ENCODE measurements at regions not wholly inside any gene's neighbourhood (a gene's known extent, or its start where the extent isn't known, plus 50 kb on each side); places are given as distances from the start of the nearest gene placed in this dataset.

GRCh38 chr15:35842631-35843030 is 296.7 kb upstream of the DPH6 start:
- H3K27me3 ChIP-seq (ENCODE audit: insufficient read depth, low read length) = no peaks in the 10 kb centered on the region
- no peak overlapping the region for H3K4me2 ChIP-seq (ENCODE audit: low read length)
- no peak overlapping the region for H3K27ac ChIP-seq (ENCODE audit: low read depth, low read length)
- TF ChIP-seq TCF7L2 (IDR thresholded peaks at IDR 0.05; ENCODE audit: borderline replicate concordance, extremely low read depth, insufficient read depth, insufficient read length) (no peak), CTCF (IDR thresholded peaks at IDR 0.05 in 2 of 3, conservative IDR thresholded peaks at IDR 0.05 in 1 of 3; ENCODE audit: borderline replicate concordance in 1 of 3, insufficient read depth in 1 of 3, low read depth in 2 of 3, low read length in 2 of 3) (no peak), SIN3A (IDR thresholded peaks at IDR 0.05; ENCODE audit: low read depth) (no peak), FOSL1 (IDR thresholded peaks at IDR 0.05; ENCODE audit: low read depth) (no peak), CEBPB (IDR thresholded peaks at IDR 0.05; ENCODE audit: low read depth) (no peak), EZH2 (IDR thresholded peaks at IDR 0.05) (no peak), ZNF274 (IDR thresholded peaks at IDR 0.05; ENCODE audit: low read depth, low read length) (no peak), EZH2phosphoT487 (IDR thresholded peaks at IDR 0.05; ENCODE audit: borderline replicate concordance) (no peak), SP1 (IDR thresholded peaks at IDR 0.05; ENCODE audit: low read depth) (no peak), REST (IDR thresholded peaks at IDR 0.05; ENCODE audit: low read depth) (no peak), EGR1 (IDR thresholded peaks at IDR 0.05; ENCODE audit: low read depth) (no peak), POLR2A (IDR thresholded peaks at IDR 0.05; ENCODE audit: borderline replicate concordance, extremely low read depth, insufficient read depth, insufficient read length) (no peak)
- TF ChIP-seq, protein P1, sequence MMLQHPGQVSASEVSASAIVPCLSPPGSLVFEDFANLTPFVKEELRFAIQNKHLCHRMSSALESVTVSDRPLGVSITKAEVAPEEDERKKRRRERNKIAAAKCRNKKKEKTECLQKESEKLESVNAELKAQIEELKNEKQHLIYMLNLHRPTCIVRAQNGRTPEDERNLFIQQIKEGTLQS (IDR thresholded peaks at IDR 0.05) = no peak
- ChIA-PET CTCF (no interaction called here), POLR2A (no interaction called here), RAD21 (ENCODE audit: low non-redundant PET in 1 of 2, low total read pairs in 2 of 2, uncharacterized antibody in 2 of 2, unreplicated experiment in 2 of 2) (no interaction called here)
- no peaks in the 10 kb centered on the region for H3K79me2 ChIP-seq (ENCODE audit: insufficient read depth, low read length)
- no peak overlapping the region for H2AFZ ChIP-seq (ENCODE audit: low read depth, low read length, poor library complexity, severe bottlenecking)
- no peak overlapping the region for H3K4me3 ChIP-seq (replicated peaks in 1 of 2; ENCODE audit: low read depth in 1 of 2, low read length in 2 of 2)
- H4K20me1 ChIP-seq (ENCODE audit: insufficient read depth) = no peaks in the 10 kb centered on the region
- H3K36me3 ChIP-seq (ENCODE audit: control insufficient read depth in 1 of 2, insufficient read depth in 2 of 2, low read length in 2 of 2) = no peaks in the 10 kb centered on the region
- no TSS peak for BruUV-seq (replicated peaks)
- no peaks in the 10 kb centered on the region for H3K9me2 ChIP-seq (ENCODE audit: insufficient read depth)
- no peak for DNase-seq (ENCODE audit: low read depth, low spot score)
- no peaks in the 10 kb centered on the region for H3K4me1 ChIP-seq (ENCODE audit: control insufficient read depth in 1 of 2, insufficient read depth in 2 of 2, low read length in 2 of 2)
- intact Hi-C loops (cut with micrococcal nuclease) = no loop called here
- ATAC-seq = no peak
- no peaks in the 10 kb centered on the region for H3K9me3 ChIP-seq (ENCODE audit: control insufficient read depth in 1 of 2, insufficient read depth in 1 of 2, low read depth in 1 of 2, low read length in 2 of 2)
- H3K9ac ChIP-seq (ENCODE audit: low read length) = no peak overlapping the region

All from HCT116 (cell line).